ENCODE measurements at regions not wholly inside any gene's neighbourhood (a gene's known extent, or its start where the extent isn't known, plus 50 kb on each side); places are given as distances from the start of the nearest gene placed in this dataset.
"Not testable (repeated sequence)": the region's sequence is repeated elsewhere in the genome, so short reads cannot be mapped to it uniquely, and the experiment has no call there.

- DNase-seq (ENCODE audit: extremely low read depth, insufficient read length): no peak
- Histone ChIP-seq H3K36me3 (ENCODE audit: control insufficient read depth, insufficient read depth, low read length) (no peaks in the 10 kb centered on the region), H3K4me3 (replicated peaks; ENCODE audit: low read depth, low read length) (no peak overlapping the region), H3K27me3 (replicated peaks; ENCODE audit: control insufficient read depth, insufficient read depth, low read length) (no peaks in the 10 kb centered on the region)
- TF ChIP-seq CTCF (IDR thresholded peaks at IDR 0.05; ENCODE audit: insufficient read depth, low read length, poor library complexity, severe bottlenecking): no peak
These were observed 248.0 kb upstream of the PTGER4 start for GRCh38 chr5:40431734-40432133.

- Histone ChIP-seq H3K4me3 (replicated peaks; ENCODE audit: low read depth, low read length) (no peak overlapping the region), H3K27me3 (replicated peaks; ENCODE audit: control insufficient read depth, insufficient read depth, low read length) (no peaks in the 10 kb centered on the region), H3K36me3 (ENCODE audit: control insufficient read depth, insufficient read depth, low read length) (no peaks in the 10 kb centered on the region)
- DNase-seq (ENCODE audit: extremely low read depth, insufficient read length): no peak
- no peak for TF ChIP-seq CTCF (IDR thresholded peaks at IDR 0.05; ENCODE audit: insufficient read depth, low read length, poor library complexity, severe bottlenecking)
These were observed 249.5 kb upstream of the PTGER4 start for GRCh38 chr5:40430101-40430710.

- Histone ChIP-seq H3K27me3 (replicated peaks; ENCODE audit: control insufficient read depth, insufficient read depth, low read length) (no peaks in the 10 kb centered on the region), H3K4me3 (replicated peaks; ENCODE audit: low read depth, low read length) (no peak overlapping the region), H3K36me3 (ENCODE audit: control insufficient read depth, insufficient read depth, low read length) (no peaks in the 10 kb centered on the region)
- TF ChIP-seq CTCF (IDR thresholded peaks at IDR 0.05; ENCODE audit: insufficient read depth, low read length, poor library complexity, severe bottlenecking): no peak
- DNase-seq (ENCODE audit: extremely low read depth, insufficient read length): no peak
These were observed 250.2 kb upstream of the PTGER4 start for GRCh38 chr5:40429258-40430100.

DNA sequence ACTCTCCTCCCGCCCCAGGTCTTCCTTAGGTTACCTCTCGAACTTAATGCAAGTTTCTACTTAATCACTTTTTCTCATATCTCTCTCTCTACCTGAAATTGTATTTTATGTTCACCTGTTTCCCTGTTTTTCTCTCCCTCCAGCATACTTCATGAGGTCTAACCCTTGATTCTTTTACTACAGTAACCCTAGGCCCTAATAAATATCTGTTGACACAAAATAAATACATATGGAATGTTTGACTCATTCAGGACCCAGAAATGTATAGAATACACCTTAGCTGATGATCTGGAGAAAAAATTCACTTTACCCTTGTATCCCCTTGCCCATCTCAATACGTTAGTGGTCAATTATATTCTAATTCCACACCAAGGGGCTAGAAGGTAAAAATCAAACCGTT is 250.9 kb upstream of the PTGER4 start:
- Histone ChIP-seq H3K36me3 (ENCODE audit: control insufficient read depth, insufficient read depth, low read length) (no peaks in the 10 kb centered on the region), H3K27me3 (replicated peaks; ENCODE audit: control insufficient read depth, insufficient read depth, low read length) (no peaks in the 10 kb centered on the region), H3K4me3 (replicated peaks; ENCODE audit: low read depth, low read length) (no peak overlapping the region)
- DNase-seq (ENCODE audit: extremely low read depth, insufficient read length): no peak
- TF ChIP-seq CTCF (IDR thresholded peaks at IDR 0.05; ENCODE audit: insufficient read depth, low read length, poor library complexity, severe bottlenecking): no peak

- TF ChIP-seq CTCF (IDR thresholded peaks at IDR 0.05; ENCODE audit: insufficient read depth, low read length, poor library complexity, severe bottlenecking): no peak
- no peaks in the 10 kb centered on the region for H3K27me3 ChIP-seq (replicated peaks; ENCODE audit: control insufficient read depth, insufficient read depth, low read length)
- DNase-seq (ENCODE audit: extremely low read depth, insufficient read length): no peak
- H3K4me3 ChIP-seq (replicated peaks; ENCODE audit: low read depth, low read length): no peak overlapping the region
- H3K36me3 ChIP-seq (ENCODE audit: control insufficient read depth, insufficient read depth, low read length): no peaks in the 10 kb centered on the region
These were observed 251.6 kb upstream of the PTGER4 start for GRCh38 chr5:40428126-40428525.

GRCh38 chr5:40417046-40417810 is 262.5 kb upstream of the PTGER4 start:
- H3K4me3 ChIP-seq (replicated peaks; ENCODE audit: low read depth, low read length); DNase-seq (ENCODE audit: extremely low read depth, insufficient read length); H3K27me3 ChIP-seq (replicated peaks; ENCODE audit: control insufficient read depth, insufficient read depth, low read length); H3K36me3 ChIP-seq (ENCODE audit: control insufficient read depth, insufficient read depth, low read length): not testable (repeated sequence)
